GM21619 (cell line): ENCODE measurements at regions not wholly inside any gene's neighbourhood (a gene's known extent, or its start where the extent isn't known, plus 50 kb on each side); places are given as distances from the start of the nearest gene placed in this dataset.

ENCODE experiments used
- ATAC-seq: cut with Tn5 transposase; IDR thresholded peaks from one replicate; pipeline ENCODE4 v1.9.1; 2021; ENCODE audit not compliant: unreplicated experiment

DNA sequence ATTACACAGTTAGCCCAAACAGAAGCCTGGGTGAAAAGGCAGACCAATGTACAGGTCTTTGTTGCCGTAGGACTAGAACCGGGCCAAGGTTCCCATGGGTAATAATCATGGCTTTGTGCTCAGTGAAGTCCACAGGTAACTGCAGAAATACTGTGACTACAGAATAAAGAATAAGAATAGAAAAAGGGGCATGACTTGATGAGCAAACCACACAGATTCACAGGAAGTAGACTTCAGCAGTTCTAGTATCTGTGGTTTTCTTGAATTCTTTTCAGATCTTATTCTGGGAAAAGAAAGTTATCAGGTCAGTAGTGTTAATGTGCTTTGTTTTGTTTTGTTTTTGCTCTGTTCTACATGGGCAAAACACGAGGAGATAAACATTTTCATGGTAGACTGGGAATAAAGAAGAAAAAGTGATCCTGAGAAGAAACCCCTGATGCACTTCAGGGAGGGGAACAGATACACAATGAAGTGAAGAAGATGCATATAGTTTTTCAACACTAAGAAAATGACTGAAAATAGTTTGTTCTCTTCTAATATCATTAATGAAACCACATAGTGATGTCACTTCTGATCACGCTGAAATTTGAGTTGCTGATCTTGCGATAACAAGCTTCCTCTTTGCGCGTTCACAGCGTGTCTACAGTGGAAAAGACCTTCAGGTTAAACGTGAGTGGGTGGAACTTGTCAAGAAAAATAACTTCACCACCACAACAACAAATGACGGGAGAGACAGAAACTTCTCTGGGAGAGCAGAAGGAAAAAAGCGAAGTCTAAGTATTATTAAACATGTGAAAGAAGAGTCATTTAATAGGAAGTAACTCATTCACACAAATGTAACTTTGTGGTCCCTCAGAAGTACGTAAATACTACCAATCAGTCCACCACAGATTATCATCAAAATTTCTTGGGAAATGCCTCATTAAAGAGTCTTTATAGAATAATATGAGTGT, 315.8 kb upstream of the SATB1 start:
- ATAC-seq: peak; percentile 91

DNA sequence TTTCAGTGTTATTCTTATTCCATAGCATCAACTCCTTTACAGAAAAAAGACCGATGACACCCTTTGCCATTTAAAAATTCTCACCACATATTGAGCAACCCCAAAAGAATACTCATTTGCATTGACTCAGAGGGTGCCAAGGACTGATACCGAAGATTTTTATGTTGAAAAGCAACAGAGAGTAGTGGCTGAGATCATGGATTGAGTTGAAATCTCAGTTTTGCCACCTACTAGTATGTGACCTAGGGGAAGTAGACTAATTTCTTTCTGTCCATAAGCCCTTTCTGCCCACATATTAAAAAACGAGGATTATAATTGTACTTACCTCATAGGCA, 313.9 kb upstream of the SATB1 start:
- ATAC-seq: no peak

DNA sequence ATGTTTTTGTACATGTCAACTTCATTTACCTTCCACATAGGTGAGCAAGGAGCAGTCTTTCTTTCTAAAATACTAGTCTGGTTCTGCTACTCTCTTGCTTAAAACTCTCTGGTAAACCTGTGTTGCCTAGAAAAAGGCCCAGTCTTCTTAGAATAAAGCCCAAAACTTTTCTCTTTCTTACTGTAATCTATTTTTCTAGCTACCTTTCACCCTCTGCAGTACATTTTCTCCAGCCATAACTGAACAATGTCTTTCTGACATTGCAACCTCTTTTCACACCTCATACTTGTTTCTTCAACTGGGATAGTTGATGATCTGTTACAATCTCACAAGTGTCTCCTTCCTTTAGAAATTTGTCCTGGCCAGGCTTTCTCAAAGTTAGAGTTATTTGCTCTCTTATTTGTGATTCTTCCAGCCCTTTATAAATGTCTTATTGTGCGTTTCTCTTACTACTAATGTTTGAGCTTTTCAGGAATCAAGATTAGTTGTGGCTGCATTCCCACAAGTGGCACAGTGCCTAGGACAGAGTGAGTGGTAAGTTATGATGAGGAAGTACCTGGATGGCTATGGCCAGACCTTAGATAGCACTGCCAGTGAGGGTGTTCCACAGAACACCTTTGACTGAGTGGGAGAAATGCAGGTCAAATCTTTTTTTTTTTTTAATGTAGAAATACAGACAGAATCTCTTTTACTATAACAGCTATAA, 313.4 kb upstream of the SATB1 start:
- no peak for ATAC-seq

DNA sequence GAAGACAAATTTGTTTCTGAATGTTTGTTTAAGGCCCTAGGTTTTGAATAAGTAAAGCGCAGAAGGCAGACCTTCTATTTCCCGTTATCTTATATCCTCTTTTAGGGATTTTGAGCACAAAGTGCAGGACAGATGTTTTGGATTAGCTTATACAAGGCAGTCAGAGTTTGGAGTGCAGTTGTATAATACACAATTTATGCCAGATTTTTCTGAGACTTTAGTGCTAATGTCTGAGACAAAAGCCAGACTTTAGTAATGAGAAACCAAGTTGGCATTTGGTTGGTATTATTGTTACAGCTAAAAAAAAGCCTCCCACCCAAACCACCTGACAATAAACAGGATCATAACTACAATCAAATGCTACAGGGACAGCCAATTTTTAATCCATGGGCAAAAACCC, 309.9 kb upstream of the SATB1 start:
- no peak for ATAC-seq

DNA sequence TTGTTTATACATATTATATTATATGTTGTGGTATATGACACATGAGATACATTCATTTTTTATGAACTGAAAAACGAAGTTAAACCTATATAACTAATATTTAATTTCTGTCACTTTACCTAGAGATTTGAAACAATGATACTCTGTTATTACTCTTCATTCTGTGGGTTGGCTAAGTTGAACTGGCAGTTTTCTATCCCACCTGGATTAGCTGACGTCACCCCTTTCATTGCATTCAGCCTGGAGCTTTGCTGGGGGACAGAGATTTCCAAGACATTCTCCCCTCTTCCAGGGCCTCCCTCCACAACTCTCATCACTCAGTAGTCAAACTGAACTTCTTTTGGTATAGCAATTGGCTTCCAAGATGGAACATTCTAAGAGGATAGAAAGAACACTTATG, 309.2 kb upstream of the SATB1 start:
- ATAC-seq: no peak

DNA sequence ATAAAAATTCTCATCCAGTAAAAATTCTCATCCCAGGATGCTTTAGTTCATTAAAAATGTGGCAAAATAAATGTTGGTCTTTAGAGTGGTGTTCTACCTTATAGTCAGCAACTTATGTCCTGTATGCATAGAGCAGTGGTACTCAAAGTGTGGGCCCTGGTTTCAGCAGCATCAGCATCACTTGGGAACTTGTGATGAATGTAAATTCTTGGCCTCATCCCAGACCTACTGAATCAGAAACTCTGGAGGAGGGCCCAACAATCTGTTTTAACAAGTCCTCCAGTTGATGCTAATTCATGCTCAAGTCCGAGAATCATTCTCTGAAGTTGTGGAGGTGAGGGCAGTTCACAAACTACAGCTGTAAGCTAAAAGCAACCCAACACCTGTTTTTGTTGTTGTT, 307.3 kb upstream of the SATB1 start:
- no peak for ATAC-seq

DNA sequence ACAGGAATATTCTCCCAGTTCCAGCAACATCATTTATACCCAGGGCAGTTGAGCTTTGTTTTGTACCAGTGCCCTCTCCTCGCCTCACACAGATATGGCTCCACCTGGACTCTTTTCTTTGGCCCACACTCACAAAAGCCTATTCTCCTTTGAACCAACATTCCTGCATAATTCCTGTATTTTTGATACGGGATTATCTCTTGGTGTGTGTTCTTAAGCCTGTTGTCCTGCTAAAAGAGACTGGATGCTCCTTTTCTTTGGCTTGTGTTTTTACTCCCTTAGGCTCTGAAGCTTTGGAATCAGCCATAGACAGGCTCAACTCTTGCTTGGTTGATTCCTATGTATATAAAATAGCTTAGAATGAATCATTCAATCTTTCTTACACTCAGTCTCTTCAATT, 305.4 kb upstream of the SATB1 start:
- ATAC-seq: no peak

DNA sequence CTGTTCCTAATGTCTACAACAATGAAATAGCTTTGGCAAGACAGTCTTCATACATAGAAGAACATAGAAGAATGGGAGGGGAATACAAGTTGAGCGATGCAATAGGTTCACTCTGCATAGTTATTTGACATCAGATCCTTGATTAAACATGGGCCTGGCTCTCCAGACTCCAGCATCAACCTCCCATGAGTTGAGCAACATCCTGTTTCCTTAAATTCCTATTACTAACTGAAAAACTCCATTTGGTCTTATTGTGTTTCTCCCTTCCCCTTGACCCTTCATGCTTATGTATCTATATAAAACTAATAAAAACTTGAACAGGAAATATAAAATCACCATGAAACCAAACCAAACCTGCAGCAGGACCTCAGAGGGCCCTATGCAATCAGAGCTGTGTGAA, 304.5 kb upstream of the SATB1 start:
- no peak for ATAC-seq

DNA sequence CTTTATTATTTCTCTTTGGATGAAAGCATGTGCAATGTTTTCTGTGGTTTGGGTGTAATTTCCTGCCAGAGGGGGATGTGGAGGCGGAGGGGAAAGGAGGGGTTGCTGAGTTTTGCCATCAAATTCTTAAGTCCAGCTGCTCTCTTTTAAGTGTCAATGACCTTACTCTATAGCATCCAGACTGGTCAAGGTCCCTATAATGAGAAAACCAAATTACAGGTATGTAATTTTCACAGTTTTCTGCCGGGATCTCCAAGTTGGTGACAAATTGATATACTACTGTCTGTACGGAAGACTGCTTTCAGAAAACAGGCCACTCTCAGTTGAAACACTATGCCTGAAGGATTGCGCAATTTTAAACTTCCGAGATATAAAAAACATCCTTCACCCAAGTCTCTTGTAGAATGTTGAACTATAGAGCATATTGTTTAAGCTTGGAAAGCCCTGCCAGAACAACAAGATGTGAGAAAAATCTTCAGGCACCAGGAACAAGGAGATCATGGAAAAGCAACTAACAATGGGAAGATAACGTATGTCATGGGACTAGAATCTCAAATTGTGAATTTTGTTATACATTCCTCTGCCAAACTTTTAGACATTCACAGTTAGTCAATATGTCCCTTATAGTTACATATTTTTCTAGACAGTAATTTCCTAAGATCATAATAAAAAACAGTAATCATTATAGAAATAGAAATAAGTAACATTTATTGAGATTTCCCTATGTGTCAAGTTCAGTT, 300.7 kb upstream of the SATB1 start:
- ATAC-seq: no peak

DNA sequence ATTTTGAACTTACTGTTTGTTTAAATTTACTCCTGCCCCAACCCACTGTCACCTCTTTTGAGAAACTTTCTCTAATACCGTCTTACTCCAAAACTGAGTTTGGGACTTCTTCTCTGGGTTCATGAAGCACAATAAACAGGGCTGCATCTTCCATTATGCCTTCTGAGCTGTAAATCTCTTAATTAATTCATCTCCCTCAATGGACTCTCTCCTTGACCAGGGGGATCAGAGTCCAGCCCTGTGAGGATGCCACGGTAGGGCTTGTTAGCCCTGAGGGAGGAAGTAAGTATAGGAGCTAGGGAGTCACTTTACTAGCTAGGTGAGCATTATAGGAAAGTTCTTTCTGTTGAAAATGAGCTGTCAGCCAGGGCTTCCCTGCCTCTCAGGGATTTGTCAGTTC, 299.3 kb upstream of the SATB1 start:
- no peak for ATAC-seq

DNA sequence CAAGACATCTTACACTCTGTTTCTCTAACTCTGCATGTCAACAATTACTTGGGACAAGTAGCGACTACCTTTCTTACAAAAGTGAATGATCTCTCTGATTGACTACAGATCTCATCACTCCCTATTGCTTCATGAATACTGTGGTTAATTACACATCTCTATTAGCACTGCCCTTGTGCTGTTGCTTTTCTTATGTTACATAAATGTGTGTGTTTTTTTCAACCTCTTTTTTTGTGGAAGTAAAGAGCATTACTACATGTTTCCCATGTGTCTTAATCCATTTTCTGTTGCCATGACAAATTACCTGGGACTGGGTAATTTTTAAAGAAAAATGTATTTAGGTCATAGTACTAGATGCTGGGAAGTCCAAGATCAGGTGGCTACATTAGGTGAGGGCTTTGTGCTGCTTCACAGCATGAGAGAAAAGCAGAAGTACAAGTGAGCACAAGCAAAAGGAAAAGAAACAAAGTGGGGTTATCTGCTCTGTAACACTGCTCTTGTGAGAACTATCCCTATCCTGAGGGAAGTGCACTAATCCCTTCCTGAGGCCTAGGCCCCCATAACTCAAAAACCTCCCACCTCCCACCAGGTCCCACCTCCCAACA, 298.2 kb upstream of the SATB1 start:
- ATAC-seq: no peak

DNA sequence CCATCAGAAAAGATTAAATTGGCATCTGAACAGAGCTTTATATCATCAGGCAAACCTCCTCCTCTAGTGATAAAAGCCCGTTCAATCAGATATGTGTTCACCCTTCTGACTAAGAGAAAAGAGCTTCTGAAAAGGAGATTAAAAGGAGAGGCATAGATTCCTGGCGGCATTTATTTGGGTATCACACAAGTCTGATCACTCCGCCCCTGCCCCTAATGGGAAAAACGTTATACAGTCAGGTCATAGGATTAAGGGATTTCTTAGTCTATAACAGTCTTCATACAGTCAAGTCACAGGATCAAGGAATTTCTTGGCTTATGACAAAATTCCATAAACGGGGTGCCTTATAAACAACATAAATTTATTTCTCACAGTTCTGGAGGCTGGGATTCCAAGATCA, 295.4 kb upstream of the SATB1 start:
- ATAC-seq: no peak

DNA sequence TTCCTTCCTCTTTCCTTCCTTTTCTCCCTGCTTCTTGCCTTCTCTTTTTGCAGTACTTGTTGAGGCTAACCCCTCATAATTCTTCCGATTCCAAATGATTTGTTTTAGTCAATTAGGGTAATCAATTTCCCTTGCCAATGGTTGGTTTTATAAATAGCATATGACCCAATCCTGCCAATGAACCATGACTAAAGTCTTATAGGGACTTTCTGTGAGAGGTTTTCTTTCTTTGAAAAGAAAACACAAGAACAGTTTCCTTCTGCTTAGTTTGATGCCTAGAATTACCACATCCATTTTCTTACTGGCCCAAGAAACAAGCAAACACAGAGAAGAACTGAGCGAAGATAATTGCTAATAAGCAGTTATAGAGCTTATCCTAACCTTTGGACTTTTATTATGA, 292.5 kb upstream of the SATB1 start:
- no peak for ATAC-seq

DNA sequence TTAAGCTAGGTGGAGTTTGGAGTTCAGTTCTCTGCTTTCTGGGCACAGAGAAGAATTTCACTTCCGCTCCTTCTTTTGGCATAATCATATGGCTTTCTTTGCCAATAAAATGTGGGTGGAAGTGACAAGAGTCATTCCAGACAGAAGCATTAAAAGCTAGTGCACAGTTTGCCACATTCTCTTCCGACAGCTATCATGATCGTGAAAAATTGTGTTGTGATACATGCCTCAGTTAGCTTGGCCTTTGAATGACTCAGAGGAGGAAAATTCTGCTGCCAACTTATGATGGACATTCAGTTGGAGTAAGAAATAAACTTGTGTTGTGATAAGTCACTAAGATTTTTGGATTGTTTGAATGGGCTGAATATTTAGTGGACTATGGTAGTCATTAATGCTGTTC, 291.7 kb upstream of the SATB1 start:
- no peak for ATAC-seq

DNA sequence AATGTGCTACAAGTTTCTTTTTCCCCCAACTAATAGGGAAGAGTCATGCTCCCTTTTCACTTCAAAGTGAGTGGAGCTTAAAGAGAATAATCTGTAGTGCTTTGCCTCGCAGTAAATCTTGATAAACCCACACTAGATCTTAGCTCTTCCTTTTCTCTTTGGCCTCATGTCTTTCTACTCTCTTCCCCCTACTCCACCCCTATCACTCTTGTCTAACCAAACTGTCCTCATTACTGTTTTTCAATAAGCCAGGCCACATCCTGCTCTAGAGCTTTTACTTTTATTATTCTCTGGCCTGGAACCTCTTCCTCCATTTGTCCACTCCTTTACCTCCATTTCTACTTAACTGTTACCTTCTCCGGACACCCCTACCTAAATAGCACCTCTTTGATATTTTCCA, 291.0 kb upstream of the SATB1 start:
- ATAC-seq: no peak

DNA sequence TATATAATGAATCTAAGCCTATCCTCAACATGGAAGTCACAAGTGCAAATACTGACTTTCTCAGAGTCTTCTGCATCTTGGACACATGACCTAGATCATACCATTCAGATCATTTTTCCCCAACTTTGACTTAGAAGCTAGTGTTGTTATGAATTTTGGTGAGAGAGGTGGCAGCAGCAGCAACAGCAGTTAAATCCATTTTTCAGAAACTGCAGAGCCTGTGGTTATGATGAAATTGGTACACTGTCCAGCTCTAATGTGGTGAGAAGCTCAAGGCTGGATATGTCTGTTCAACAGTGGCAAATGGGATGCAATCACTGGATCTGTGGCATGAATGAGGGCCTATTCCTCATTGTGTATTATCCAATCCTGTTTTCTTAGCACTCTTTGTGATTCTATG, 290.1 kb upstream of the SATB1 start:
- no peak for ATAC-seq

DNA sequence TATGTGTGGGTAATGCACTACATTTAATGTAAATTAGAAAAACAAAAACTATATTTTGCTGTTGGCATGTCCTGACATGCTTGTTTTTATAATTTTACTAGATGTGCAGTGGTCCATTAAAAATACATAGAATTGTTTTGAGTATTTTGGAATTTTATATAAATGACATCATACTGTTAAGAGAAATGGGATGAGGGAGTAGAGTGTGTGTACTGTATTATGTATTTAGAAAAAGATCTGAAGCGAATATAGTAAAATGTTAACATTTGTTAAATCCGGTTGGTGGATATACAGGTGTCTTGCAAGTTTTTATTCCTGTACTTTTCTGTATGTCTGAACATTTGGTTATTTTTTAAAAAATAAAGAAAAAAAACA, 288.4 kb upstream of the SATB1 start:
- ATAC-seq: no peak

DNA sequence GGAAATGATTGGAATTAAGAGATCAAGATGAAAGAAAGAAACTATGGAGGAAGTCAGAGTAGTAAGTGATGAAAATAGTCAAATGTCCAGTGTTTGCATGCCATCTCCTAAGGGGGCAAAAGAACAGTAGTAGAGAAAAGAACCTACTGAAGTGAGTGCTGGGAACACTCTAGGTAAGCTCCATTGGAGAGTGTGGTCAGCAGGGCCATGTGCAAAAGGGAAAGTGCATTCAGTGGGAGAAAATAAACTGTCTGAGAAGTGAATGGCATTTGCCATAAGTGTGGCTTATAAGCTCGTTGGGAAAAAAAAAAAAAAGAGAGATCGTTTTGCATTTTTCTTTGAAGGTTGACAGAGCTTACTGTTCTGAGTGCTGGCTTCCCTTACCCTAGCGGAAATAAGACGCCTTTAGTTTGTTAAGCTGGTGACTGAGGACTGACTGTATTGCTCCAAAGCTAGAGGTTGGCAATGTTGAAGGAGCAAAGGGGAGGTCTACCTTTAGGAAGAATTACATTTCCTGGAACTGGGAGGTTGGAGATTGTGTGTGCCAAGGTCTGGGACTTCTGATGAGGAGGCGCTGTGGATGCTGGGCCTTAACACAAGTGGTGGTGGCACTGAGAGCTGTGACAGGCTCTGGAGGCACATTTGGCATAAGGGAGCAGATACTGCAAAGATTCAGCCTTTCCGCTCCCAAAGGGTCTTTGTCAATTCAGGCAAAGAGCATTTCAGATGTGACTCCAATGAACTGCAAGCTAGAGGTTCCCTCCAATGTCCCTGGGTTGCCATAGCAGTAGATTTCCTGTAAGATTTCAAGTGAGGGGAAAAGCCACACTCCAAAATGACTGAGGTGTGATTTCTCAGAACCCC, 287.8 kb upstream of the SATB1 start:
- no peak for ATAC-seq

DNA sequence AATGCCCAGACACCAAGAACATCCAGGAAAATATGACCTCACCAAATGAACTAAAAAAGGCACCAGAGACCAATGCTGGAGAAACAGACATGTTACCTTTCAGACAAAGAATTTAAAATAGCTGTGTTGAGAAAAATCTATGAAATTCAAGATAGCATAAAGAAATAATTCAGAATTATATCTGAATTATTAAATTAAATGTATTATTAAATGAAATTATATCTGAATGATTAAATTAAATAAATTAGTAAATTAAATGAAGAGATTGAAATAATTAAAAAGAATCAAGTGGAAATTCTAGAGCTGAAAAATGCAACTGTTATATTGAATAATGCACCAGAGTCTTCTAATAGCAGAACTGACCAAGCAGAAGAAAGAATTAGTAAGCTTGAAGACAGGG, 279.2 kb upstream of the SATB1 start:
- ATAC-seq: no peak

DNA sequence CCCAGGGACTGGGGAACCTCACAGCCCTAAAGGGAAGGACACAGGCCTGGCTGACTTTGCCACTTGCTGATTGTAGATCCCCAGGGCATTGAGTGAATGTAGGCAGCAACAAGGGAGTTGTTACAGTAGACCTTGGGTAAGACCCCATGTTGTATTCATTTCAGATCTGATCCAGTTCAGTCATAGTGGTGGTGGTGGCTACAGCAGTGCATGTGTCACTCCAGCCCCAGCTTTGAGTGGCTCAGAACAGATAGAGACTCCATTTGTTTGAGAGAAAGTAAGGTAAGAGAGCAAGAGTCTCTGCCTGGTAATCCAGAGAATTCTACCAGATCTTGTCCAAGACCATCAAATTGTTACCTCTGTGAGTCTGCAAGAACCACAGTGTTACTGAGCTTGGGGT, 278.7 kb upstream of the SATB1 start:
- ATAC-seq: no peak
